Common myeloid progenitor, CD34-positive (primary cell): ENCODE measurements at regions not wholly inside any gene's neighbourhood (a gene's known extent, or its start where the extent isn't known, plus 50 kb on each side); places are given as distances from the start of the nearest gene placed in this dataset.
A peak's percentile ranks its signal among the peaks of the same experiment; 100 is the strongest.

Source experiments
- CTCF ChIA-PET: fragments of 350-600 bp; sonication (Branson Sonifier 250); formaldehyde crosslinking; loops from one replicate; lab custom pipeline; 2021; ENCODE audit warnings: antibody characterized with exemption; lab: Charles Lee
- POLR2A ChIA-PET: fragments of 350-600 bp; sonication (Branson Sonifier 250); formaldehyde crosslinking; loops from one replicate; lab custom pipeline; 2021; ENCODE audit warnings: antibody characterized with exemption; lab: Charles Lee
- DNase-seq, 3 donors: peaks; one replicate each; pipeline versions ENCODE4 v3.0.0 to v3.0.0-alpha.2; 2013
- H3K27ac ChIP-seq, 2 experiments: 1 replicate in 1 of 2; 2 replicates in 1 of 2; pipeline ENCODE4 v1.7.0; 2013; ENCODE audit warnings: inconsistent platforms in 2 of 2, low read length in 2 of 2, mild to moderate bottlenecking in 2 of 2, low read depth in 1 of 2, moderate library complexity in 1 of 2; ENCODE audit not compliant: severe bottlenecking in 2 of 2, insufficient read depth in 1 of 2, poor library complexity in 1 of 2
- H3K27me3 ChIP-seq, 5 experiments: replicated peaks in 2 of 5; 1 replicate in 3 of 5; 2 replicates in 2 of 5; pipeline versions ENCODE4 v1.6.1 to v1.7.0; 2013; ENCODE audit warnings: low read length in 4 of 5, mild to moderate bottlenecking in 2 of 5, moderate library complexity in 2 of 5, inconsistent platforms in 1 of 5; ENCODE audit not compliant: insufficient read depth in 5 of 5, control insufficient read depth in 4 of 5
- H3K36me3 ChIP-seq, 4 experiments: 1 replicate in 2 of 4; 2 replicates in 2 of 4; pipeline versions ENCODE4 v1.6.1 to v1.7.0; 2013; ENCODE audit warnings: low read length in 3 of 4, control low read depth in 1 of 4, mild to moderate bottlenecking in 1 of 4; ENCODE audit not compliant: control insufficient read depth in 4 of 4, insufficient read depth in 4 of 4
- H3K4me1 ChIP-seq, 4 experiments: 1 replicate in 3 of 4; 2 replicates in 1 of 4; pipeline versions ENCODE4 v1.6.1 to v1.7.1; 2013; ENCODE audit warnings: low read length in 3 of 4, mild to moderate bottlenecking in 3 of 4, control low read depth in 1 of 4, inconsistent platforms in 1 of 4, moderate library complexity in 1 of 4; ENCODE audit not compliant: control insufficient read depth in 4 of 4, insufficient read depth in 4 of 4; ENCODE audit errors: control extremely low read depth in 1 of 4
- H3K4me3 ChIP-seq, 7 experiments: 1 replicate in 4 of 7; 2 replicates in 3 of 7; pipeline versions ENCODE4 v1.5.1 to v1.7.0; 2013; ENCODE audit warnings: mild to moderate bottlenecking in 7 of 7, low read length in 6 of 7, moderate library complexity in 6 of 7, inconsistent platforms in 2 of 7, low read depth in 2 of 7, control low read depth in 1 of 7; ENCODE audit not compliant: insufficient read depth in 4 of 7, control insufficient read depth in 1 of 7; ENCODE audit errors: extremely low read depth in 1 of 7
- H3K9me3 ChIP-seq, 5 experiments: 1 replicate in 4 of 5; 2 replicates in 1 of 5; pipeline versions ENCODE4 v1.6.1 to v1.7.1; 2013; ENCODE audit warnings: low read length in 4 of 5, mild to moderate bottlenecking in 2 of 5, inconsistent platforms in 1 of 5, low read depth in 1 of 5, moderate library complexity in 1 of 5; ENCODE audit not compliant: control insufficient read depth in 4 of 5, insufficient read depth in 2 of 5; ENCODE audit errors: control extremely low read depth in 1 of 5
- WGBS: methylation state at CpG from one replicate; pipeline ENCODE4 v1.1.5; 2013; ENCODE audit not compliant: insufficient coverage; 5-methylcytosine and 5-hydroxymethylcytosine counted together

DNA sequence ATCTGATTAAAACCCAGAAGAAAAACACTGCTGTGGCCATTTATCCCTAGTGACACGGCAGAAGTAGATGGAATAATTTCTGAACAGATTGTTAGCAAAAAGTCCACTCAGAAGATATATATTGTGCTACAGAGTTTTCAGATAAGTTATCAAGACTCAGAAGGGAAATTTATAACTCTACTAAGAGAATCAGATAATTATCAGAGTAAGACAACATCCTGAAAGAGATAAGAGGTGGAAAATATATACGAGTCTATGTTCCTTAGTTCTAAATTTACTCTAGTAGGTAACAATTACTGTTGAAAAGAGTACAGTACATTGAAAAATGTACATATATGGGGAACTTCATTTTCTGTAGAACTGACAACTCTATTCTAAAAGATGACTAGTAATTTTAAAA lies 176.7 kb downstream of the GNAI1 start:
- peaks cover 2 to 15% (median 5%) of the 10 kb centered on the region in 4 experiments for H3K4me1 ChIP-seq
- no peaks in the 10 kb centered on the region for H3K27me3 ChIP-seq
- H3K36me3 ChIP-seq, result no peaks in the 10 kb centered on the region
- ChIA-PET POLR2A (no interaction called here), CTCF (no interaction called here)
- no peak for DNase-seq
- H3K27ac ChIP-seq, result peak overlapping the region; percentile 30 to 46
- WGBS, result no CpG with 5 or more reads among the region's 2 CpGs
- H3K4me3 ChIP-seq, result no peak overlapping the region
- no peaks in the 10 kb centered on the region for H3K9me3 ChIP-seq

DNA sequence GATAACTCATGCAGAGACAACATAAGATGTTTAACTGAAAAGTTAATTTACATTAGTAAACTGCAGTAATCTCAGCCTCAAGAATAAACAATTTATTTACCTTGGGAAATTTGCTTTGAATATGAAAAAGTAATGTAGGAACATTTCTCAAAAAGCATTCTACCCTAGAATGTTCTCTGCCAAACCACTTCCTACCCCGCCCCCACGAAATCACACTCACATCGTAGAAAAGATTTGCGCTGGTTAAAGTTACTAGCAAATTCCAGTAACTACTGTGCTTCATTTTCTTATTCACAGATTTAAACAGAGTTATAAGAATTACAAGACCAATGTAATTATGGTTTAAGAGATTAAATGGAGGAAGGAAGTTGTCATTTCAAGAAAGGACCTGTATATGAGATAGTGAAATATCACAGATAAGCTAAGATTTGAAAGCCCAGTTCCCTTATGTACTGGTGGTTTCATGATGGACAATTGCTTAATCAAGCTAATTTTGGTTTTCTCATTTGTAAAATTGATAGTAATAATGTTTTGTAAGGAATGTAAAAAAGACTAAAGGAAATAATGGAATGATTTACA lies 175.4 kb downstream of the GNAI1 start:
- no CpG with 5 or more reads among the region's 4 CpGs for WGBS
- DNase-seq, result peak in 2 of 3 donors; percentile 32 to 50
- POLR2A ChIA-PET, result no interaction called here

GRCh38 chr7:80309377-80309776 lies 174.7 kb downstream of the GNAI1 start:
- Histone ChIP-seq H3K9me3 (no peaks in the 10 kb centered on the region), H3K4me1 (peaks cover 2 to 15% (median 5%) of the 10 kb centered on the region in 4 experiments), H3K36me3 (no peaks in the 10 kb centered on the region), H3K4me3 (no peak overlapping the region), H3K27me3 (no peaks in the 10 kb centered on the region), H3K27ac (no peak overlapping the region)
- WGBS, result 100% methylated on average over 1 of the region's 3 CpGs
- CTCF ChIA-PET, result no interaction called here
- no peak for DNase-seq
- POLR2A ChIA-PET, result no interaction called here

More for the DNA sequence above, 175.4 kb downstream of the GNAI1 start:
- Histone ChIP-seq H3K4me3 (no peak overlapping the region), H3K27me3 (no peaks in the 10 kb centered on the region), H3K36me3 (no peaks in the 10 kb centered on the region), H3K4me1 (peaks cover 2 to 15% (median 5%) of the 10 kb centered on the region in 4 experiments), H3K27ac (no peak overlapping the region), H3K9me3 (no peaks in the 10 kb centered on the region)
- CTCF ChIA-PET, result interaction anchor here (0.5 kb wide), 1 partner anchor 20 kb away, joined by 3 read pairs; no protein-coding TSS in a partner anchor

GRCh38 chr7:80307227-80307856 lies 172.7 kb downstream of the GNAI1 start:
- Histone ChIP-seq H3K27ac (no peak overlapping the region), H3K27me3 (no peaks in the 10 kb centered on the region), H3K36me3 (no peaks in the 10 kb centered on the region), H3K4me3 (no peak overlapping the region), H3K4me1 (peaks cover 2 to 13% (median 4%) of the 10 kb centered on the region in 4 experiments), H3K9me3 (no peaks in the 10 kb centered on the region)
- DNase-seq, result peak in 2 of 3 donors; percentile 57 to 75
- WGBS, result no CpG with 5 or more reads among the region's 2 CpGs
- CTCF ChIA-PET, result no interaction called here
- POLR2A ChIA-PET, result no interaction called here

- Histone ChIP-seq H3K4me1 (no peaks in the 10 kb centered on the region), H3K27ac (no peak overlapping the region), H3K9me3 (no peaks in the 10 kb centered on the region), H3K27me3 (no peaks in the 10 kb centered on the region), H3K36me3 (no peaks in the 10 kb centered on the region), H3K4me3 (no peak overlapping the region)
- ChIA-PET CTCF (no interaction called here), POLR2A (no interaction called here)
- WGBS, result 100% methylated on average over 1 of the region's 2 CpGs
- DNase-seq, result no peak
These were observed 168.7 kb downstream of the GNAI1 start for GRCh38 chr7:80303315-80303714.

GRCh38 chr7:80302636-80303035 lies 168.0 kb downstream of the GNAI1 start:
- CTCF ChIA-PET, result no interaction called here
- Histone ChIP-seq H3K9me3 (peaks cover 0 to under 1% (median 0%) of the 10 kb centered on the region in 5 experiments), H3K4me1 (no peaks in the 10 kb centered on the region), H3K36me3 (no peaks in the 10 kb centered on the region), H3K27me3 (no peaks in the 10 kb centered on the region), H3K27ac (no peak overlapping the region), H3K4me3 (no peak overlapping the region)
- WGBS, result no CpG with 5 or more reads among the region's 2 CpGs
- POLR2A ChIA-PET, result interaction anchor here (0.7 kb wide), 1 partner anchor 505 kb away, joined by 7 read pairs; no protein-coding TSS in a partner anchor
- no peak for DNase-seq

GRCh38 chr7:80302078-80302477 lies 167.4 kb downstream of the GNAI1 start:
- Histone ChIP-seq H3K27ac (no peak overlapping the region), H3K4me1 (no peaks in the 10 kb centered on the region), H3K27me3 (no peaks in the 10 kb centered on the region), H3K4me3 (no peak overlapping the region), H3K36me3 (no peaks in the 10 kb centered on the region), H3K9me3 (peaks cover 0 to 5% (median 0%) of the 10 kb centered on the region in 5 experiments)
- CTCF ChIA-PET, result interaction anchor here (0.7 kb wide), 1 partner anchor 1851 kb away, joined by 4 read pairs; no protein-coding TSS in a partner anchor
- POLR2A ChIA-PET, result interaction anchor here (0.7 kb wide), 1 partner anchor 504 kb away, joined by 7 read pairs; no protein-coding TSS in a partner anchor
- WGBS, result no CpG with 5 or more reads among the region's 5 CpGs
- DNase-seq, result no peak
